ENCODE measurements at regions not wholly inside any gene's neighbourhood (a gene's known extent, or its start where the extent isn't known, plus 50 kb on each side); places are given as distances from the start of the nearest gene placed in this dataset.

DNA sequence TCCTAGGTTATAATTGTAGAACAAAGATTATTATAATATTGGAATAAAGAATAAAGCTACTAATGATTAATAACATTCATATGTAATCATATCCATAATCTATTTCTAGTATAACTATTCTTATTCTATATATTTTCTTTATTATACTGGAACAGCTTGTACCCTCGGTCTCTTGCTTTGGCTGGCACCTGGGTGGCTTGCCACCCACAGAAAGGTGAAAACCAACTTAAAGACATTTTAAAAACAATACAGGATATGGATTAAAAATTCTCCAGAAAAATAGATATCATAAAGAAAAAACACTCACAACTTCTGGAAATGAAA is 80.0 kb upstream of the PRRC2C start:
- TF ChIP-seq POLR2AphosphoS5 (IDR thresholded peaks at IDR 0.05; ENCODE audit: low read depth, low read length) (no peak), TAF1 (IDR thresholded peaks at IDR 0.05; ENCODE audit: borderline replicate concordance, insufficient read depth, low read length) (no peak)
- TF ChIP-seq, protein P1, sequence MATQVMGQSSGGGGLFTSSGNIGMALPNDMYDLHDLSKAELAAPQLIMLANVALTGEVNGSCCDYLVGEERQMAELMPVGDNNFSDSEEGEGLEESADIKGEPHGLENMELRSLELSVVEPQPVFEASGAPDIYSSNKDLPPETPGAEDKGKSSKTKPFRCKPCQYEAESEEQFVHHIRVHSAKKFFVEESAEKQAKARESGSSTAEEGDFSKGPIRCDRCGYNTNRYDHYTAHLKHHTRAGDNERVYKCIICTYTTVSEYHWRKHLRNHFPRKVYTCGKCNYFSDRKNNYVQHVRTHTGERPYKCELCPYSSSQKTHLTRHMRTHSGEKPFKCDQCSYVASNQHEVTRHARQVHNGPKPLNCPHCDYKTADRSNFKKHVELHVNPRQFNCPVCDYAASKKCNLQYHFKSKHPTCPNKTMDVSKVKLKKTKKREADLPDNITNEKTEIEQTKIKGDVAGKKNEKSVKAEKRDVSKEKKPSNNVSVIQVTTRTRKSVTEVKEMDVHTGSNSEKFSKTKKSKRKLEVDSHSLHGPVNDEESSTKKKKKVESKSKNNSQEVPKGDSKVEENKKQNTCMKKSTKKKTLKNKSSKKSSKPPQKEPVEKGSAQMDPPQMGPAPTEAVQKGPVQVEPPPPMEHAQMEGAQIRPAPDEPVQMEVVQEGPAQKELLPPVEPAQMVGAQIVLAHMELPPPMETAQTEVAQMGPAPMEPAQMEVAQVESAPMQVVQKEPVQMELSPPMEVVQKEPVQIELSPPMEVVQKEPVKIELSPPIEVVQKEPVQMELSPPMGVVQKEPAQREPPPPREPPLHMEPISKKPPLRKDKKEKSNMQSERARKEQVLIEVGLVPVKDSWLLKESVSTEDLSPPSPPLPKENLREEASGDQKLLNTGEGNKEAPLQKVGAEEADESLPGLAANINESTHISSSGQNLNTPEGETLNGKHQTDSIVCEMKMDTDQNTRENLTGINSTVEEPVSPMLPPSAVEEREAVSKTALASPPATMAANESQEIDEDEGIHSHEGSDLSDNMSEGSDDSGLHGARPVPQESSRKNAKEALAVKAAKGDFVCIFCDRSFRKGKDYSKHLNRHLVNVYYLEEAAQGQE (IDR thresholded peaks at IDR 0.05; ENCODE audit: insufficient read depth in 1 of 2, low read depth in 2 of 2, low read length in 2 of 2): no peak

All from PFSK-1 (cell line).